K562 (cell line): ENCODE measurements at regions not wholly inside any gene's neighbourhood (a gene's known extent, or its start where the extent isn't known, plus 50 kb on each side); places are given as distances from the start of the nearest gene placed in this dataset.
A peak's percentile ranks its signal among the peaks of the same experiment; 100 is the strongest.

Experiments
- ATF3 ChIP-seq, 2 experiments: fragments of 450-650 bp in 1 of 2; sonication (generic) in 1 of 2; formaldehyde crosslinking in 1 of 2; IDR thresholded peaks in 1 of 2; conservative IDR thresholded peaks in 1 of 2; 2 replicates each; pipeline versions ENCODE4 v1.6.1 to v1.8.1; 2016 to 2023; ENCODE audit warnings: mild to moderate bottlenecking in 2 of 2, moderate library complexity in 2 of 2, inconsistent platforms in 1 of 2, missing genetic modification reagents in 1 of 2
- CBFA2T3 ChIP-seq: fragments of 450-650 bp; IDR thresholded peaks from 2 replicates; pipeline ENCODE4 v1.6.1; 2017
- COPS2 ChIP-seq: fragments of 450-650 bp; conservative IDR thresholded peaks from 2 replicates; pipeline ENCODE4 v1.6.1; 2016; ENCODE audit warnings: mild to moderate bottlenecking, moderate library complexity
- CTCF ChIP-seq, 3 experiments: IDR thresholded peaks in 2 of 3; conservative IDR thresholded peaks in 1 of 3; 2 replicates each; pipeline ENCODE4 v1.5.1; 2011 to 2012; ENCODE audit warnings: low read length in 3 of 3, mild to moderate bottlenecking in 3 of 3, control low read depth in 2 of 3, improper control_type of control experiment in 1 of 3, inconsistent platforms in 1 of 3, low read depth in 1 of 3, mixed read lengths in 1 of 3, moderate library complexity in 1 of 3; ENCODE audit not compliant: insufficient read depth in 2 of 3
- FOXJ2 ChIP-seq: fragments of 200-800 bp; sonication (Bioruptor generic); IDR thresholded peaks from 2 replicates; pipeline ENCODE4 v1.6.1; 2016; ENCODE audit warnings: missing genetic modification characterization, missing compliant biosample characterization
- L3MBTL2 ChIP-seq: fragments of 450-650 bp; IDR thresholded peaks from 2 replicates; pipeline ENCODE4 v1.6.1; 2016; ENCODE audit warnings: mild to moderate bottlenecking, moderate library complexity
- MLX ChIP-seq, 2 experiments: fragments of 450-650 bp in 1 of 2; sonication (generic) in 1 of 2; formaldehyde crosslinking; conservative IDR thresholded peaks; 2 replicates each; pipeline versions ENCODE4 v1.4.0 to v1.8.1; 2020 to 2022; ENCODE audit warnings: mild to moderate bottlenecking in 1 of 2, missing genetic modification reagents in 1 of 2
- RBBP5 ChIP-seq: fragments of 200-600 bp; sonication (generic); IDR thresholded peaks from 2 replicates; pipeline ENCODE4 v1.6.1; 2012; ENCODE audit warnings: borderline replicate concordance, mild to moderate bottlenecking, low read length, control low read depth, inconsistent platforms; ENCODE audit not compliant: insufficient read depth, poor library complexity, severe bottlenecking
- SMAD3 ChIP-seq: fragments of 450-650 bp; formaldehyde crosslinking; conservative IDR thresholded peaks from 2 replicates; pipeline ENCODE4 v1.4.0; 2020; ENCODE audit warnings: mild to moderate bottlenecking
- SNAPC5 ChIP-seq: fragments of 250-450 bp; sonication (Bioruptor Pico); IDR thresholded peaks from 2 replicates; pipeline ENCODE4 v1.8.0; 2021; ENCODE audit warnings: moderate library complexity, mild to moderate bottlenecking, inconsistent platforms
- XRCC5 ChIP-seq: fragments of 200-400 bp; formaldehyde crosslinking; IDR thresholded peaks from 2 replicates; pipeline ENCODE4 v1.6.1; 2017; ENCODE audit warnings: low read depth, mild to moderate bottlenecking, low read length
- ZBTB17 ChIP-seq: fragments of 450-650 bp; formaldehyde crosslinking; IDR thresholded peaks from 2 replicates; pipeline ENCODE4 v1.4.0; 2020; ENCODE audit warnings: mild to moderate bottlenecking
- ZNF140 ChIP-seq: fragments of 250-450 bp; sonication (Bioruptor Pico); IDR thresholded peaks from 2 replicates; pipeline ENCODE4 v1.8.0; 2021; ENCODE audit warnings: moderate library complexity, mild to moderate bottlenecking, inconsistent platforms
- ZNF24 ChIP-seq: fragments of 450-650 bp; IDR thresholded peaks from 2 replicates; pipeline ENCODE4 v1.6.1; 2016
- ZNF398 ChIP-seq: fragments of 250-450 bp; sonication (Bioruptor Pico); IDR thresholded peaks from 2 replicates; pipeline ENCODE4 v1.8.0; 2021; ENCODE audit warnings: moderate library complexity, mild to moderate bottlenecking, inconsistent platforms
- ZNF518B ChIP-seq: fragments of 250-450 bp; sonication (Bioruptor Pico); IDR thresholded peaks from 2 replicates; pipeline ENCODE4 v1.5.0; 2021; ENCODE audit warnings: mild to moderate bottlenecking, moderate library complexity
- ZNF586 ChIP-seq: fragments of 450-650 bp; formaldehyde crosslinking; conservative IDR thresholded peaks from 2 replicates; pipeline ENCODE4 v1.4.0; 2020; ENCODE audit warnings: mild to moderate bottlenecking, moderate library complexity
- ZNF764 ChIP-seq: fragments of 250-450 bp; sonication (Bioruptor Pico); IDR thresholded peaks from 2 replicates; pipeline ENCODE4 v1.4.0; 2020; ENCODE audit warnings: low read depth, mild to moderate bottlenecking, moderate library complexity
- ZNF766 ChIP-seq: fragments of 200-800 bp; sonication (Bioruptor generic); conservative IDR thresholded peaks from 2 replicates; pipeline ENCODE4 v1.6.1; 2016; ENCODE audit warnings: missing genetic modification characterization, missing compliant biosample characterization
- ZNF77 ChIP-seq: fragments of 250-450 bp; sonication (Bioruptor Pico); IDR thresholded peaks from 2 replicates; pipeline ENCODE4 v1.5.0; 2020

GRCh38 chr10:3534433-3534832 lies 250.6 kb downstream of the KLF6 start (continued):
- TF ChIP-seq ZNF518B (CRISPR knock-in tag): no peak
- TF ChIP-seq CTCF (IDR thresholded peaks at IDR 0.05 in 2 of 3, conservative IDR thresholded peaks at IDR 0.05 in 1 of 3; ENCODE audit: insufficient read depth in 2 of 3, low read depth in 1 of 3, low read length in 3 of 3): no peak
- TF ChIP-seq ZNF766 (CRISPR knock-in tag): no peak
- TF ChIP-seq SMAD3: no peak
- TF ChIP-seq ZNF77 (CRISPR knock-in tag): no peak
- no peak for TF ChIP-seq XRCC5
- no peak for TF ChIP-seq ZNF764 (CRISPR knock-in tag)
- peak; percentile 83 for TF ChIP-seq ATF3 (IDR thresholded peaks at IDR 0.05)
- TF ChIP-seq ATF3 (CRISPR knock-in tag; conservative IDR thresholded peaks at IDR 0.05): no peak
- no peak for TF ChIP-seq ZNF140 (CRISPR knock-in tag)
- no peak for TF ChIP-seq ZBTB17 (CRISPR knock-in tag)
- TF ChIP-seq ZNF586 (CRISPR knock-in tag): no peak
- no peak for TF ChIP-seq SNAPC5
- no peak for TF ChIP-seq MLX (CRISPR knock-in tag; conservative IDR thresholded peaks at IDR 0.05)
- TF ChIP-seq ZNF24: no peak
- peak; percentile 42; the same call in 1 of the 2 replicates for TF ChIP-seq FOXJ2 (tag)
- no peak for TF ChIP-seq CBFA2T3
- no peak for TF ChIP-seq RBBP5
- peak; percentile 57; the same call in 1 of the 2 replicates for TF ChIP-seq L3MBTL2
- TF ChIP-seq COPS2: no peak
- TF ChIP-seq ZNF398 (CRISPR knock-in tag): no peak
